CD4-positive, alpha-beta T cell treated with Interleukin-17A for 4 hours (primary cell): ENCODE measurements at regions not wholly inside any gene's neighbourhood (a gene's known extent, or its start where the extent isn't known, plus 50 kb on each side); places are given as distances from the start of the nearest gene placed in this dataset.

Source experiments
- DNase-seq: peaks from one replicate; pipeline ENCODE4 v3.0.0-alpha.2; 2020; ENCODE audit warnings: mixed read lengths

DNA sequence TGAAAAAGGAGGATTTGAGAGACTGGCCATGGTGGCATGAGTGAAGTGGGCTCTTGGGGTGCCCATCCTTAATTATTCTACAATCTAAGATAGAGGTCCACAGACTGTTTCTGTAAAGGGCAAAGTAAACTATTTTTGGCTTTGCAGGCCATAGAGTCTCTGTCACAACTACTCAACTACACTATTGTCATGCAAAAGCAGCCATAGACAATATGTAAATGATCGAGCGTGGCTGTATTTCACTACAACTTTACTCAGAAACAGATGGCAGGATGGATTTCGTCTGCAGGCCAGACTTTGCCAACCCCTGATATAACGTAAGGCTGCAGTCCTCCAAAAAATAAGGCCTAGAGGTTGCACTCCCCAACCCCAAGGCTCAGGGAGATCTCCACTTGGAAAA, 58.2 kb upstream of the NAA20 start:
- no peak for DNase-seq

DNA sequence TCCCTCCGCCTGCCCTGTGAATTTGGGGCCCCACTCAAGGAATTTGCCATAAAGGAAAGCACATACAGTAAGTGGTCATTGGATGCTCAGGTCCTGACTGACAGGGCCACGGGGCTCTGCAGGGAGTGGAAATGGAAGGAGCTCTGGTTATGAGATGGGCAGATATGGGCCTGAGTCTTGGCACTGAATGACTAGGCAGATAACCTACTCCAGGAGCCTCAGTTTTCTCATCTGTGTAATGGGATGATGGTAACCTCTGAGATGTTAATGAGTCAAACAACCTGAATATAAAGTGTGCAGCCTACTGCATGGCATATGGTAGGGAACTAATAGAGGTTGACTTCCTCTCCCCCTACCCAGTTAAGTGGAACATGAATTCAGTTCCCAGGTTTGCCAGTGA, 56.4 kb upstream of the NAA20 start:
- DNase-seq, result no peak

DNA sequence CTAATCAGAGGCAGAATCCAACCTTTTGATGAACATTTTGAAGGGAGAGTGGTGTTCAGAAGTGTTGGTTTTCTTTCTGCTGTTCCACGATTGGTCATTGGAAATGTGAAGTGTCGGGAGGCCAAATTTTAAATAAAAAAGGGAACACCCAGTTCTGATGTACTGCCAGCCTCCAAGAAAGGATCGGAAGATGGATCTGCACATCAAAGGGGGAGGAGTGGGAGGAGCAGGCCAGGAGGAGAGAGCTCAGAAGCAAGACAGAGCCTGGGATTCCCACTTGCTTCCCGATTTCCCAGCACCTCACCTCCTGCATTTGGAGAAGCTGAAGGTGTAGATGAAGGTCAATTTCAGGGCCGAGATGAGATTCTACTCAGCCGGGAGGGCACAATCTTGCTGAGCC, 55.9 kb upstream of the NAA20 start:
- no peak for DNase-seq

DNA sequence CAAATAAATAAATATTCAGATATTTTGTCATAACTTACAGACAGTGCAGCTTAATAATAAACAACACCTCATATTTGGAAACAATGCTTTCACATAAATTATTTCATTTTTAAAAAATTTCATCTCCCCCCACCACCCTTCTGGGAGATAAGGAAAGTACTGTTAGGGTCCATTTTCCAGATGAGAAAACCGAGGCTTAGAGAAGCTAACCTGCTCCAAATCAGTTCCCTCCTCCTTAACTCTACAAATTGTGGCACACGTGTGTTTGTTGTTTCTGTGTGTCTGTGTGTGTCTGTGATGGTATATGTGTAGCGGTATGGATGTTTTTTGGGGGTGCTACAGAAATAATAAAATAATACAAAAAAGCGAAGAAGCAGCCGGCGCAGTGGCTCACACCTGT, 54.2 kb upstream of the NAA20 start:
- DNase-seq, result no peak

DNA sequence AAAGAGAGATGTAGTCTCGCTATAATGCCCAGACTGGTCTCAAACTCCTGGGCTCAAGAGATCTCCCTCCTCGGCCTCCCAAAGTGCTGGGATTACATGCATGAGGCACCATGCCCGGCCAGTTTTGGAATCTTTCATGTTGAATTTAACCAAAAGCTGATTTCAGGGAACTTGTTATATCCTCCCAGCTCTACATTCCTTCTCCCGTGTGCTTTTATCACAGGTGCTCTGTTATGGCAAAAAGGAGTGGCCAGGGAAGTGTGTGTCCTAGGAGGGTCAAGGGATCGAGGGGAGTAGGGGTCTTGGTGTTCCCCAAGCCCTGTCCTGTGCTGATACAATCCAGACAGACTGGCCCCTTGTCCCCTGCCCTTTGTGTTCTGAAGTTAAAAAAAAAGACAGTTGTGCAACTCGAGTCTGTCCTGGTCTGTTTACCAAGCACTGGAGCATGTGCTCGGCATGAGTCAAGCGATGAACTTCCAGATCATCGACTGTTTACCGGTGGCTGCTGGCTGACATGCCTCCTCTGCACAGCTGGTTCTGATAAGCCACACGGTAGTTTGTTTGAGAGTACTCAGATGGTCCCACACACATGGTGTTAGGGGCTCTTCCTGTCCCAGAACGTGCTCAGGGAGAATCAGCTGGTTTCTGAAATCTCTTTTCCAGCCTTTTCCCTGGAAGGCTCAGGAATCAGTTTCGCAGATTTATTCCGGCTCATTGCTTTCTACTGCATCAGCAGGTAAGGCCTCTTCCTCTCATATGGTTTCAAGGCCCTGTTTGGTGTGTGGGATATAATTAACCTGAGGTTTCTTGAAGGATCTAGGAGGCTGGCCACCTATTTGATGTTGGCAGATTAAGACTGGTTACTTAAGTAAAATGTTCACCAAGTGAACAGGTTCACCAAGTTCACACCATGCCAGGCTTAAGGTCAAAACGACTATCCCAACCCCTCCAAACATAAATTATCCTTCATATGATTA, 52.6 kb upstream of the NAA20 start:
- no peak for DNase-seq

DNA sequence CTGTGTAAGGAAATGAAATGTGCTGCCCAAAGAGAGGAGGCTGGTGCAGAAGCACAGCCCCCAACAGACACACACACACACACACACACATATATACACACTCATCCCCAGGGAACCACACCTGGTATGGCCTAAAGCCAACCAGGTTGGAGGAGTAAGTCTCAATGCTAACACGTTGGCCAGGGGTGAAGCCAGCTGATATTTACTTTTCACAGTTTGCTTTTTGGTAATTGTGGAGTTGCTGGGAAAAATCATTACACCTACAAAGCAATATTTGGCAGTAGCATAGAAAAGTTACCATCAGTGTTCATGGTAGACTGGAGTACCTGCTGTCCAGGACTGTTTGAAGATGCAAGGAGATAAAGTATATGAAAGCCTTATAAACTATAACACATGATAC, 50.3 kb upstream of the NAA20 start:
- no peak for DNase-seq
